GM23338 (cell line): ENCODE measurements at regions not wholly inside any gene's neighbourhood (a gene's known extent, or its start where the extent isn't known, plus 50 kb on each side); places are given as distances from the start of the nearest gene placed in this dataset.

Experiments used
- ATAC-seq: fragments of 200-7000 bp; cut with Tn5 transposase; 3 replicates; pipeline ENCODE4 v1.9.1; 2020
- DNase-seq: peaks from one replicate; pipeline ENCODE4 v3.0.0-alpha.2; 2015; ENCODE audit warnings: low spot score
- H2AFZ ChIP-seq: fragments of 200-600 bp; sonication (generic); 2 replicates; pipeline ENCODE4 v1.8.0; 2016; ENCODE audit warnings: antibody characterized with exemption, mild to moderate bottlenecking, moderate library complexity
- H3F3A ChIP-seq: fragments of 200-600 bp; sonication (generic); replicated peaks from 2 replicates; pipeline ENCODE4 v1.8.0; 2017; ENCODE audit warnings: antibody characterized with exemption, mixed run types, low read depth
- H3K27ac ChIP-seq: fragments of 200-600 bp; sonication (generic); 2 replicates; pipeline ENCODE4 v1.6.1; 2016; ENCODE audit warnings: low read depth
- H3K27me3 ChIP-seq: fragments of 200-600 bp; sonication (generic); 2 replicates; pipeline ENCODE4 v1.8.0; 2016; ENCODE audit warnings: mild to moderate bottlenecking, mixed run types, moderate library complexity; ENCODE audit not compliant: insufficient read depth
- H3K36me3 ChIP-seq: fragments of 200-600 bp; sonication (generic); 2 replicates; pipeline ENCODE4 v1.8.0; 2016; ENCODE audit warnings: mild to moderate bottlenecking; ENCODE audit not compliant: insufficient read depth
- H3K4me1 ChIP-seq: fragments of 200-600 bp; sonication (generic); 2 replicates; pipeline ENCODE4 v1.8.0; 2016; ENCODE audit warnings: mild to moderate bottlenecking, moderate library complexity; ENCODE audit not compliant: insufficient read depth
- H3K4me2 ChIP-seq: fragments of 200-600 bp; sonication (generic); 2 replicates; pipeline ENCODE4 v1.7.1; 2017; ENCODE audit warnings: mixed run types
- H3K4me3 ChIP-seq: fragments of 200-600 bp; sonication (generic); 2 replicates; pipeline ENCODE4 v1.6.1; 2016; ENCODE audit warnings: mixed run types
- H3K79me2 ChIP-seq: fragments of 200-600 bp; sonication (generic); replicated peaks from 2 replicates; pipeline ENCODE4 v1.8.0; 2017; ENCODE audit warnings: mild to moderate bottlenecking; ENCODE audit not compliant: insufficient read depth
- H3K9me2 ChIP-seq: fragments of 200-600 bp; sonication (generic); 2 replicates; pipeline ENCODE4 v1.8.0; 2017; ENCODE audit not compliant: insufficient read depth
- H4K20me1 ChIP-seq: fragments of 200-600 bp; sonication (generic); replicated peaks from 2 replicates; pipeline ENCODE4 v1.8.0; 2017; ENCODE audit warnings: mild to moderate bottlenecking; ENCODE audit not compliant: insufficient read depth
- H3K27ac Mint-ChIP-seq: 2 replicates; pipeline ENCODE4 v1.8.0; 2020; ENCODE audit warnings: inconsistent platforms, mild to moderate bottlenecking, moderate library complexity, mixed read lengths
- H3K27me3 Mint-ChIP-seq: 3 replicates; pipeline ENCODE4 v1.8.0; 2022; ENCODE audit warnings: low read depth, mild to moderate bottlenecking, moderate library complexity, mixed read lengths, inconsistent platforms; ENCODE audit not compliant: insufficient read depth, poor library complexity
- H3K36me3 Mint-ChIP-seq: 3 replicates; pipeline ENCODE4 v1.8.0; 2021; ENCODE audit warnings: low read depth, mild to moderate bottlenecking, inconsistent platforms, moderate library complexity, mixed read lengths
- H3K4me1 Mint-ChIP-seq: 3 replicates; pipeline ENCODE4 v1.8.0; 2020; ENCODE audit warnings: mild to moderate bottlenecking, inconsistent platforms, mixed read lengths
- H3K4me3 Mint-ChIP-seq: 3 replicates; pipeline ENCODE4 v1.8.0; 2021; ENCODE audit warnings: moderate library complexity, mild to moderate bottlenecking, inconsistent platforms, mixed read lengths
- H3K9me3 Mint-ChIP-seq: 3 replicates; pipeline ENCODE4 v1.8.0; 2020; ENCODE audit warnings: moderate library complexity, mild to moderate bottlenecking, inconsistent platforms, mixed read lengths
- CREB1 ChIP-seq: fragments of 250-450 bp; sonication (Bioruptor Pico); IDR thresholded peaks from 2 replicates; pipeline ENCODE4 v1.5.0; 2020; ENCODE audit warnings: low read depth, mild to moderate bottlenecking, moderate library complexity
- EZH2 ChIP-seq: fragments of 200-600 bp; sonication (generic); IDR thresholded peaks from one replicate; pipeline ENCODE4 v1.8.0; 2017; ENCODE audit warnings: antibody characterized with exemption, mild to moderate bottlenecking, low read depth; ENCODE audit not compliant: unreplicated experiment
- EZH2phosphoT487 ChIP-seq: fragments of 200-600 bp; sonication (generic); IDR thresholded peaks from one replicate; pipeline ENCODE4 v1.8.1; 2018; ENCODE audit warnings: antibody characterized with exemption; ENCODE audit not compliant: unreplicated experiment
- JUNB ChIP-seq: IDR thresholded peaks from one replicate; pipeline ENCODE4 v1.6.1; 2016; ENCODE audit warnings: antibody characterized with exemption; ENCODE audit not compliant: unreplicated experiment
- NANOG ChIP-seq: IDR thresholded peaks from 2 replicates; pipeline ENCODE4 v1.6.1; 2016; ENCODE audit warnings: antibody characterized with exemption, borderline replicate concordance
- POLR2AphosphoS5 ChIP-seq: IDR thresholded peaks from 2 replicates; pipeline ENCODE4 v1.6.1; 2016; ENCODE audit warnings: antibody characterized with exemption, low read depth
- STAT1 ChIP-seq: IDR thresholded peaks from one replicate; pipeline ENCODE4 v1.6.1; 2016; ENCODE audit warnings: antibody characterized with exemption; ENCODE audit not compliant: unreplicated experiment
- ZNF114 ChIP-seq: fragments of 250-450 bp; sonication (Bioruptor Pico); IDR thresholded peaks from 2 replicates; pipeline ENCODE4 v1.5.0; 2020; ENCODE audit warnings: mild to moderate bottlenecking, moderate library complexity
- ZNF331 ChIP-seq: fragments of 250-450 bp; sonication (Bioruptor Pico); IDR thresholded peaks from 2 replicates; pipeline ENCODE4 v1.5.0; 2020; ENCODE audit warnings: low read depth, mild to moderate bottlenecking, moderate library complexity
- TF ChIP-seq, protein P1 (sequence below): IDR thresholded peaks from 2 replicates; pipeline ENCODE4 v1.6.1; 2016; ENCODE audit warnings: antibody characterized with exemption
- TF ChIP-seq, protein P2 (sequence below), 2 experiments: fragments of 200-600 bp in 1 of 2; sonication (generic) in 1 of 2; conservative IDR thresholded peaks; 2 replicates each; pipeline versions ENCODE4 v1.5.1 to v1.6.1; 2016 to 2017; ENCODE audit warnings: antibody characterized with exemption in 2 of 2, low read depth in 2 of 2, mild to moderate bottlenecking in 2 of 2, moderate library complexity in 1 of 2
- TF ChIP-seq, protein P3 (sequence below): IDR thresholded peaks from one replicate; pipeline ENCODE4 v1.6.1; 2018; ENCODE audit warnings: antibody characterized with exemption; ENCODE audit not compliant: unreplicated experiment
- TF ChIP-seq, protein P4 (sequence below): fragments of 250-450 bp; sonication (Bioruptor Pico); IDR thresholded peaks from 2 replicates; pipeline ENCODE4 v1.5.0; 2020; ENCODE audit warnings: mild to moderate bottlenecking, moderate library complexity

DNA sequence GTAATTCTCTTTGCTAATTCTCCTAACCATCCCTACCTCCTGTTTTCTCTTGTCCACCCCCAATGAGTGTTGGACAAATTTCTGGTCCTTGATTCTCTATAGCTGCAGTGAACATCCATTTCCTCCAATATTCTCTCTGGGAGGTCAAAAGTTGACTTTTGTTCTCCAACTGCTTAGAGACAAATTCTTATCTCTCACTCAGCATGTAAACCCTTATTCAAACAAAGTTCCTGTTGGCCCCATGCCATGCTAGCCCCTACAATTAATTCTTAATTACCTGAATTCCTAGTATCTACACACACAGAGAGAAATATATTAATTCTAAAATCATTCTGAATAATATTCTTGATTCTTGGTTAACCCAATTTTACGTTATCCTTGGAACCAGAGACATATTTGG is 472.9 kb upstream of the ACTBL2 start:
- ATAC-seq: no peak
- H4K20me1 ChIP-seq: no peaks in the 10 kb centered on the region
- H3K27me3 ChIP-seq: no peaks in the 10 kb centered on the region
- Mint-ChIP-seq H3K4me1 (peaks cover 5% of the 10 kb centered on the region; the same call in 1 of the 3 replicates), H3K36me3 (no peaks in the 10 kb centered on the region), H3K4me3 (no peak overlapping the region), H3K27me3 (no peaks in the 10 kb centered on the region), H3K9me3 (no peaks in the 10 kb centered on the region), H3K27ac (no peak overlapping the region)
- no peak overlapping the region for H3K4me3 ChIP-seq
- H3K4me2 ChIP-seq: no peak overlapping the region
- H3K79me2 ChIP-seq: no peaks in the 10 kb centered on the region
- H3K27ac ChIP-seq: no peak overlapping the region
- H3K4me1 ChIP-seq: 0 out of 2 replicates have a peak, but pooled peaks cover 6% of the 10 kb centered on the region
- TF ChIP-seq, protein P1, sequence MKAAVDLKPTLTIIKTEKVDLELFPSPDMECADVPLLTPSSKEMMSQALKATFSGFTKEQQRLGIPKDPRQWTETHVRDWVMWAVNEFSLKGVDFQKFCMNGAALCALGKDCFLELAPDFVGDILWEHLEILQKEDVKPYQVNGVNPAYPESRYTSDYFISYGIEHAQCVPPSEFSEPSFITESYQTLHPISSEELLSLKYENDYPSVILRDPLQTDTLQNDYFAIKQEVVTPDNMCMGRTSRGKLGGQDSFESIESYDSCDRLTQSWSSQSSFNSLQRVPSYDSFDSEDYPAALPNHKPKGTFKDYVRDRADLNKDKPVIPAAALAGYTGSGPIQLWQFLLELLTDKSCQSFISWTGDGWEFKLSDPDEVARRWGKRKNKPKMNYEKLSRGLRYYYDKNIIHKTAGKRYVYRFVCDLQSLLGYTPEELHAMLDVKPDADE: no peak
- TF ChIP-seq CREB1 (CRISPR knock-in tag): no peak
- TF ChIP-seq STAT1: no peak
- no peak for TF ChIP-seq NANOG
- TF ChIP-seq, protein P2, sequence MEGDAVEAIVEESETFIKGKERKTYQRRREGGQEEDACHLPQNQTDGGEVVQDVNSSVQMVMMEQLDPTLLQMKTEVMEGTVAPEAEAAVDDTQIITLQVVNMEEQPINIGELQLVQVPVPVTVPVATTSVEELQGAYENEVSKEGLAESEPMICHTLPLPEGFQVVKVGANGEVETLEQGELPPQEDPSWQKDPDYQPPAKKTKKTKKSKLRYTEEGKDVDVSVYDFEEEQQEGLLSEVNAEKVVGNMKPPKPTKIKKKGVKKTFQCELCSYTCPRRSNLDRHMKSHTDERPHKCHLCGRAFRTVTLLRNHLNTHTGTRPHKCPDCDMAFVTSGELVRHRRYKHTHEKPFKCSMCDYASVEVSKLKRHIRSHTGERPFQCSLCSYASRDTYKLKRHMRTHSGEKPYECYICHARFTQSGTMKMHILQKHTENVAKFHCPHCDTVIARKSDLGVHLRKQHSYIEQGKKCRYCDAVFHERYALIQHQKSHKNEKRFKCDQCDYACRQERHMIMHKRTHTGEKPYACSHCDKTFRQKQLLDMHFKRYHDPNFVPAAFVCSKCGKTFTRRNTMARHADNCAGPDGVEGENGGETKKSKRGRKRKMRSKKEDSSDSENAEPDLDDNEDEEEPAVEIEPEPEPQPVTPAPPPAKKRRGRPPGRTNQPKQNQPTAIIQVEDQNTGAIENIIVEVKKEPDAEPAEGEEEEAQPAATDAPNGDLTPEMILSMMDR (conservative IDR thresholded peaks at IDR 0.05; ENCODE audit: low read depth in 2 of 2): no peak
- TF ChIP-seq, protein P3, sequence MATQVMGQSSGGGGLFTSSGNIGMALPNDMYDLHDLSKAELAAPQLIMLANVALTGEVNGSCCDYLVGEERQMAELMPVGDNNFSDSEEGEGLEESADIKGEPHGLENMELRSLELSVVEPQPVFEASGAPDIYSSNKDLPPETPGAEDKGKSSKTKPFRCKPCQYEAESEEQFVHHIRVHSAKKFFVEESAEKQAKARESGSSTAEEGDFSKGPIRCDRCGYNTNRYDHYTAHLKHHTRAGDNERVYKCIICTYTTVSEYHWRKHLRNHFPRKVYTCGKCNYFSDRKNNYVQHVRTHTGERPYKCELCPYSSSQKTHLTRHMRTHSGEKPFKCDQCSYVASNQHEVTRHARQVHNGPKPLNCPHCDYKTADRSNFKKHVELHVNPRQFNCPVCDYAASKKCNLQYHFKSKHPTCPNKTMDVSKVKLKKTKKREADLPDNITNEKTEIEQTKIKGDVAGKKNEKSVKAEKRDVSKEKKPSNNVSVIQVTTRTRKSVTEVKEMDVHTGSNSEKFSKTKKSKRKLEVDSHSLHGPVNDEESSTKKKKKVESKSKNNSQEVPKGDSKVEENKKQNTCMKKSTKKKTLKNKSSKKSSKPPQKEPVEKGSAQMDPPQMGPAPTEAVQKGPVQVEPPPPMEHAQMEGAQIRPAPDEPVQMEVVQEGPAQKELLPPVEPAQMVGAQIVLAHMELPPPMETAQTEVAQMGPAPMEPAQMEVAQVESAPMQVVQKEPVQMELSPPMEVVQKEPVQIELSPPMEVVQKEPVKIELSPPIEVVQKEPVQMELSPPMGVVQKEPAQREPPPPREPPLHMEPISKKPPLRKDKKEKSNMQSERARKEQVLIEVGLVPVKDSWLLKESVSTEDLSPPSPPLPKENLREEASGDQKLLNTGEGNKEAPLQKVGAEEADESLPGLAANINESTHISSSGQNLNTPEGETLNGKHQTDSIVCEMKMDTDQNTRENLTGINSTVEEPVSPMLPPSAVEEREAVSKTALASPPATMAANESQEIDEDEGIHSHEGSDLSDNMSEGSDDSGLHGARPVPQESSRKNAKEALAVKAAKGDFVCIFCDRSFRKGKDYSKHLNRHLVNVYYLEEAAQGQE: no peak
- no peak for TF ChIP-seq JUNB
- TF ChIP-seq ZNF114: no peak
- TF ChIP-seq POLR2AphosphoS5: no peak
- no peak for TF ChIP-seq EZH2
- TF ChIP-seq EZH2phosphoT487: no peak
- TF ChIP-seq ZNF331 (CRISPR knock-in tag): no peak
- TF ChIP-seq, protein P4, sequence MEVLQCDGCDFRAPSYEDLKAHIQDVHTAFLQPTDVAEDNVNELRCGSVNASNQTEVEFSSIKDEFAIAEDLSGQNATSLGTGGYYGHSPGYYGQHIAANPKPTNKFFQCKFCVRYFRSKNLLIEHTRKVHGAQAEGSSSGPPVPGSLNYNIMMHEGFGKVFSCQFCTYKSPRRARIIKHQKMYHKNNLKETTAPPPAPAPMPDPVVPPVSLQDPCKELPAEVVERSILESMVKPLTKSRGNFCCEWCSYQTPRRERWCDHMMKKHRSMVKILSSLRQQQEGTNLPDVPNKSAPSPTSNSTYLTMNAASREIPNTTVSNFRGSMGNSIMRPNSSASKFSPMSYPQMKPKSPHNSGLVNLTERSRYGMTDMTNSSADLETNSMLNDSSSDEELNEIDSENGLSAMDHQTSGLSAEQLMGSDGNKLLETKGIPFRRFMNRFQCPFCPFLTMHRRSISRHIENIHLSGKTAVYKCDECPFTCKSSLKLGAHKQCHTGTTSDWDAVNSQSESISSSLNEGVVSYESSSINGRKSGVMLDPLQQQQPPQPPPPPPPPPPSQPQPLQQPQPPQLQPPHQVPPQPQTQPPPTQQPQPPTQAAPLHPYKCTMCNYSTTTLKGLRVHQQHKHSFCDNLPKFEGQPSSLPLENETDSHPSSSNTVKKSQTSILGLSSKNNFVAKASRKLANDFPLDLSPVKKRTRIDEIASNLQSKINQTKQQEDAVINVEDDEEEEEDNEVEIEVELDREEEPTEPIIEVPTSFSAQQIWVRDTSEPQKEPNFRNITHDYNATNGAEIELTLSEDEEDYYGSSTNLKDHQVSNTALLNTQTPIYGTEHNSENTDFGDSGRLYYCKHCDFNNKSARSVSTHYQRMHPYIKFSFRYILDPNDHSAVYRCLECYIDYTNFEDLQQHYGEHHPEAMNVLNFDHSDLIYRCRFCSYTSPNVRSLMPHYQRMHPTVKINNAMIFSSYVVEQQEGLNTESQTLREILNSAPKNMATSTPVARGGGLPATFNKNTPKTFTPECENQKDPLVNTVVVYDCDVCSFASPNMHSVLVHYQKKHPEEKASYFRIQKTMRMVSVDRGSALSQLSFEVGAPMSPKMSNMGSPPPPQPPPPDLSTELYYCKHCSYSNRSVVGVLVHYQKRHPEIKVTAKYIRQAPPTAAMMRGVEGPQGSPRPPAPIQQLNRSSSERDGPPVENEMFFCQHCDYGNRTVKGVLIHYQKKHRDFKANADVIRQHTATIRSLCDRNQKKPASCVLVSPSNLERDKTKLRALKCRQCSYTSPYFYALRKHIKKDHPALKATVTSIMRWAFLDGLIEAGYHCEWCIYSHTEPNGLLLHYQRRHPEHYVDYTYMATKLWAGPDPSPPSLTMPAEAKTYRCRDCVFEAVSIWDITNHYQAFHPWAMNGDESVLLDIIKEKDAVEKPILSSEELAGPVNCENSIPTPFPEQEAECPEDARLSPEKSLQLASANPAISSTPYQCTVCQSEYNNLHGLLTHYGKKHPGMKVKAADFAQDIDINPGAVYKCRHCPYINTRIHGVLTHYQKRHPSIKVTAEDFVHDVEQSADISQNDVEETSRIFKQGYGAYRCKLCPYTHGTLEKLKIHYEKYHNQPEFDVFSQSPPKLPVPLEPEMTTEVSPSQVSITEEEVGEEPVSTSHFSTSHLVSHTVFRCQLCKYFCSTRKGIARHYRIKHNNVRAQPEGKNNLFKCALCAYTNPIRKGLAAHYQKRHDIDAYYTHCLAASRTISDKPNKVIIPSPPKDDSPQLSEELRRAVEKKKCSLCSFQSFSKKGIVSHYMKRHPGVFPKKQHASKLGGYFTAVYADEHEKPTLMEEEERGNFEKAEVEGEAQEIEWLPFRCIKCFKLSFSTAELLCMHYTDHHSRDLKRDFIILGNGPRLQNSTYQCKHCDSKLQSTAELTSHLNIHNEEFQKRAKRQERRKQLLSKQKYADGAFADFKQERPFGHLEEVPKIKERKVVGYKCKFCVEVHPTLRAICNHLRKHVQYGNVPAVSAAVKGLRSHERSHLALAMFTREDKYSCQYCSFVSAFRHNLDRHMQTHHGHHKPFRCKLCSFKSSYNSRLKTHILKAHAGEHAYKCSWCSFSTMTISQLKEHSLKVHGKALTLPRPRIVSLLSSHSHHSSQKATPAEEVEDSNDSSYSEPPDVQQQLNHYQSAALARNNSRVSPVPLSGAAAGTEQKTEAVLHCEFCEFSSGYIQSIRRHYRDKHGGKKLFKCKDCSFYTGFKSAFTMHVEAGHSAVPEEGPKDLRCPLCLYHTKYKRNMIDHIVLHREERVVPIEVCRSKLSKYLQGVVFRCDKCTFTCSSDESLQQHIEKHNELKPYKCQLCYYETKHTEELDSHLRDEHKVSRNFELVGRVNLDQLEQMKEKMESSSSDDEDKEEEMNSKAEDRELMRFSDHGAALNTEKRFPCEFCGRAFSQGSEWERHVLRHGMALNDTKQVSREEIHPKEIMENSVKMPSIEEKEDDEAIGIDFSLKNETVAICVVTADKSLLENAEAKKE: no peak
- H3K36me3 ChIP-seq: no peaks in the 10 kb centered on the region
- H3F3A ChIP-seq: no peaks in the 10 kb centered on the region
- DNase-seq: no peak
- no peak overlapping the region for H2AFZ ChIP-seq
- no peaks in the 10 kb centered on the region for H3K9me2 ChIP-seq
